ENCODE measurements at regions not wholly inside any gene's neighbourhood (a gene's known extent, or its start where the extent isn't known, plus 50 kb on each side); places are given as distances from the start of the nearest gene placed in this dataset.

- TF ChIP-seq CTCF (IDR thresholded peaks at IDR 0.05; ENCODE audit: control extremely low read depth in 1 of 3, insufficient read depth in 1 of 3, low read depth in 1 of 3, low read length in 3 of 3), result no peak
- no peak for TF ChIP-seq TAF7 (optimal IDR thresholded peaks at IDR 0.05; ENCODE audit: borderline replicate concordance, low read depth, low read length)
- TF ChIP-seq RFX5 (IDR thresholded peaks at IDR 0.05; ENCODE audit: borderline replicate concordance, low read depth, low read length), result no peak
- TF ChIP-seq POLR2AphosphoS5 (IDR thresholded peaks at IDR 0.05; ENCODE audit: low read depth, low read length), result no peak
- no peak for TF ChIP-seq FOSL1 (IDR thresholded peaks at IDR 0.05; ENCODE audit: insufficient read depth, low read depth, low read length)
- TF ChIP-seq POLR2A (IDR thresholded peaks at IDR 0.05; ENCODE audit: control extremely low read depth in 1 of 2, low read depth in 2 of 2, low read length in 2 of 2), result no peak
- no peak for TF ChIP-seq EZH2 (IDR thresholded peaks at IDR 0.05; ENCODE audit: low read depth, low read length, severe bottlenecking)
- no peak for TF ChIP-seq YY1 (IDR thresholded peaks at IDR 0.05; ENCODE audit: low read depth, low read length)
- TF ChIP-seq GABPA (IDR thresholded peaks at IDR 0.05; ENCODE audit: borderline replicate concordance, insufficient read depth, low read length), result no peak
- no peak for TF ChIP-seq SP2 (IDR thresholded peaks at IDR 0.05; ENCODE audit: low read length)
These were observed 185.2 kb upstream of the SOX1 start for GRCh38 chr13:111881700-111882099.
